Left lung (tissue), 4 donors: ENCODE measurements at regions not wholly inside any gene's neighbourhood (a gene's known extent, or its start where the extent isn't known, plus 50 kb on each side); places are given as distances from the start of the nearest gene placed in this dataset.

Source experiments
- ATAC-seq: fragments of 200-7000 bp; cut with Tn5 transposase; one replicate; pipeline ENCODE4 v1.9.1; 2020; ENCODE audit warnings: moderate library complexity
- DNase-seq, 4 donors: peaks; one replicate each; pipeline ENCODE4 v3.0.0-alpha.2; 2013 to 2020
- H3K27ac ChIP-seq, 2 donors: fragments of 200-600 bp; sonication (generic) in 1 of 2; one replicate each; pipeline versions ENCODE4 v1.5.0 to v1.8.0; 2020 to 2021
- H3K27me3 ChIP-seq, 2 donors: fragments of 200-600 bp; sonication (generic) in 1 of 2; one replicate each; pipeline versions ENCODE4 v1.5.0 to v1.8.0; 2020 to 2021
- H3K36me3 ChIP-seq, 2 donors: fragments of 200-600 bp; sonication (generic) in 1 of 2; one replicate each; pipeline versions ENCODE4 v1.5.0 to v1.8.0; 2020 to 2021
- H3K4me1 ChIP-seq, 2 donors: fragments of 200-600 bp; one replicate each; pipeline ENCODE4 v1.8.0; 2021
- H3K4me3 ChIP-seq, 2 donors: fragments of 200-600 bp; sonication (generic) in 1 of 2; one replicate each; pipeline versions ENCODE4 v1.5.0 to v1.8.0; 2020 to 2021; ENCODE audit warnings: mild to moderate bottlenecking in 1 of 2
- H3K9me3 ChIP-seq, 2 donors: fragments of 200-600 bp; sonication (generic) in 1 of 2; one replicate each; pipeline versions ENCODE4 v1.5.0 to v1.8.0; 2020 to 2021
- CTCF ChIP-seq, 2 donors: fragments of 200-600 bp; sonication (generic) in 1 of 2; IDR thresholded peaks; one replicate each; pipeline versions ENCODE4 v1.5.0 to v1.8.0; 2021; ENCODE audit warnings: antibody characterized with exemption in 2 of 2
- intact Hi-C, 2 donors: fragments of 100-400 bp; cut with DNase I; formaldehyde crosslinking; loops; one replicate each; pipeline versions ENCODE4 v1.11.2 to v1.14.2; 2022
- donor health status: DM: no; HTN: yes; CAD: no.
- donor health status: DM: no; HTN: no; CAD: no.

GRCh38 chr5:89596821-89597220 is 713.8 kb upstream of the MEF2C start:
- no peak for TF ChIP-seq CTCF (IDR thresholded peaks at IDR 0.05)
- intact Hi-C loops: no loop called here
- no peaks in the 10 kb centered on the region for H3K27me3 ChIP-seq
- no peaks in the 10 kb centered on the region for H3K9me3 ChIP-seq
- ATAC-seq: no peak
- no peak for DNase-seq
- H3K4me3 ChIP-seq: no peak overlapping the region
- no peaks in the 10 kb centered on the region for H3K4me1 ChIP-seq
- H3K36me3 ChIP-seq: no peaks in the 10 kb centered on the region
- H3K27ac ChIP-seq: no peak overlapping the region

GRCh38 chr5:89595056-89595455 is 712.1 kb upstream of the MEF2C start:
- Histone ChIP-seq H3K27me3 (no peaks in the 10 kb centered on the region), H3K36me3 (no peaks in the 10 kb centered on the region), H3K4me1 (no peaks in the 10 kb centered on the region), H3K4me3 (no peak overlapping the region), H3K27ac (no peak overlapping the region), H3K9me3 (peaks cover 0 to 11% of the 10 kb centered on the region in 2 donors)
- intact Hi-C loops: no loop called here
- DNase-seq (no peak), ATAC-seq (no peak)
- TF ChIP-seq CTCF (IDR thresholded peaks at IDR 0.05): no peak

GRCh38 chr5:89584339-89584956 is 701.5 kb upstream of the MEF2C start:
- Histone ChIP-seq H3K4me1 (no peaks in the 10 kb centered on the region), H3K27me3 (no peaks in the 10 kb centered on the region), H3K36me3 (no peaks in the 10 kb centered on the region), H3K27ac (no peak overlapping the region), H3K4me3 (no peak overlapping the region), H3K9me3 (peaks cover 0 to 10% of the 10 kb centered on the region in 2 donors)
- TF ChIP-seq CTCF (IDR thresholded peaks at IDR 0.05): no peak
- no peak for DNase-seq
- intact Hi-C loops: no loop called here
- no peak for ATAC-seq

GRCh38 chr5:89583534-89583933 is 700.5 kb upstream of the MEF2C start:
- Histone ChIP-seq H3K9me3 (peaks cover 0 to 10% of the 10 kb centered on the region in 2 donors), H3K36me3 (no peaks in the 10 kb centered on the region), H3K4me1 (no peaks in the 10 kb centered on the region), H3K4me3 (no peak overlapping the region), H3K27ac (no peak overlapping the region), H3K27me3 (no peaks in the 10 kb centered on the region)
- no peak for TF ChIP-seq CTCF (IDR thresholded peaks at IDR 0.05)
- no peak for DNase-seq
- no peak for ATAC-seq
- intact Hi-C loops: no loop called here

GRCh38 chr5:89582768-89583339 is 699.9 kb upstream of the MEF2C start:
- intact Hi-C loops: no loop called here
- H3K36me3 ChIP-seq: no peaks in the 10 kb centered on the region
- DNase-seq: no peak

More at GRCh38 chr5:89582768-89583339, 699.9 kb upstream of the MEF2C start:
- no peaks in the 10 kb centered on the region for H3K4me1 ChIP-seq
- no peak overlapping the region for H3K27ac ChIP-seq
- no peak overlapping the region for H3K4me3 ChIP-seq
- no peak for ATAC-seq
- TF ChIP-seq CTCF (IDR thresholded peaks at IDR 0.05): no peak
- no peaks in the 10 kb centered on the region for H3K27me3 ChIP-seq
- H3K9me3 ChIP-seq: peaks cover 0 to 10% of the 10 kb centered on the region in 2 donors
